ENCODE measurements at regions not wholly inside any gene's neighbourhood (a gene's known extent, or its start where the extent isn't known, plus 50 kb on each side); places are given as distances from the start of the nearest gene placed in this dataset.

- Histone ChIP-seq H3K9me3 (ENCODE audit: control insufficient read depth, insufficient read depth, low read depth, low read length) (no peaks in the 10 kb centered on the region), H3K4me3 (replicated peaks in 1 of 4; ENCODE audit: control extremely low read depth in 1 of 4, insufficient read depth in 1 of 4, low read depth in 3 of 4, low read length in 4 of 4) (no peak overlapping the region), H3K4me1 (ENCODE audit: control insufficient read depth, extremely low read depth, insufficient read depth, low read length) (peaks cover 2% of the 10 kb centered on the region), H3K27ac (ENCODE audit: insufficient read depth, low read length) (no peak overlapping the region), H3K27me3 (ENCODE audit: control insufficient read depth, insufficient read depth, low read length) (no peaks in the 10 kb centered on the region), H3K4me2 (ENCODE audit: extremely low read depth, insufficient read depth, low read length) (no peak overlapping the region), H4K20me1 (ENCODE audit: control insufficient read depth, extremely low read depth, insufficient read depth, low read length) (no peaks in the 10 kb centered on the region), H3K79me2 (ENCODE audit: control insufficient read depth, insufficient read depth, low read length) (no peaks in the 10 kb centered on the region), H2AFZ (ENCODE audit: low read length) (no peak overlapping the region), H3K36me3 (ENCODE audit: control insufficient read depth, insufficient read depth, low read length) (no peaks in the 10 kb centered on the region), H3K9ac (ENCODE audit: insufficient read depth, low read length) (no peak overlapping the region)
- DNase-seq (ENCODE audit: low read depth in 2 of 2), result peak in 1 of 2 donors; percentile 42
- TF ChIP-seq CTCF (conservative IDR thresholded peaks at IDR 0.05 in 1 of 2, IDR thresholded peaks at IDR 0.05 in 1 of 2; ENCODE audit: low read depth in 1 of 2, low read length in 2 of 2) (no peak), EZH2 (IDR thresholded peaks at IDR 0.05; ENCODE audit: low read length, missing control alignments) (no peak)
Observed at GRCh38 chr5:87156631-87157030, 111.1 kb upstream of the RASA1 start.

GRCh38 chr5:87164409-87164808 lies 103.3 kb upstream of the RASA1 start:
- Histone ChIP-seq H3K4me3 (replicated peaks in 1 of 4; ENCODE audit: control extremely low read depth in 1 of 4, insufficient read depth in 1 of 4, low read depth in 3 of 4, low read length in 4 of 4) (no peak overlapping the region), H3K79me2 (ENCODE audit: control insufficient read depth, insufficient read depth, low read length) (no peaks in the 10 kb centered on the region), H3K36me3 (ENCODE audit: control insufficient read depth, insufficient read depth, low read length) (no peaks in the 10 kb centered on the region), H2AFZ (ENCODE audit: low read length) (peak overlapping the region; percentile 11), H3K27me3 (ENCODE audit: control insufficient read depth, insufficient read depth, low read length) (no peaks in the 10 kb centered on the region), H3K4me2 (ENCODE audit: extremely low read depth, insufficient read depth, low read length) (no peak overlapping the region), H4K20me1 (ENCODE audit: control insufficient read depth, extremely low read depth, insufficient read depth, low read length) (no peaks in the 10 kb centered on the region), H3K9me3 (ENCODE audit: control insufficient read depth, insufficient read depth, low read depth, low read length) (no peaks in the 10 kb centered on the region), H3K9ac (ENCODE audit: insufficient read depth, low read length) (no peak overlapping the region), H3K4me1 (ENCODE audit: control insufficient read depth, extremely low read depth, insufficient read depth, low read length) (no peaks in the 10 kb centered on the region), H3K27ac (ENCODE audit: insufficient read depth, low read length) (no peak overlapping the region)
- TF ChIP-seq CTCF (conservative IDR thresholded peaks at IDR 0.05 in 1 of 2, IDR thresholded peaks at IDR 0.05 in 1 of 2; ENCODE audit: low read depth in 1 of 2, low read length in 2 of 2) (no peak), EZH2 (IDR thresholded peaks at IDR 0.05; ENCODE audit: low read length, missing control alignments) (no peak)
- peak in 1 of 2 donors; percentile 45 for DNase-seq (ENCODE audit: low read depth in 2 of 2)

GRCh38 chr5:87169300-87169991 lies 98.2 kb upstream of the RASA1 start:
- Histone ChIP-seq H3K4me1 (ENCODE audit: control insufficient read depth, extremely low read depth, insufficient read depth, low read length) (no peaks in the 10 kb centered on the region), H3K4me3 (replicated peaks in 1 of 4; ENCODE audit: control extremely low read depth in 1 of 4, insufficient read depth in 1 of 4, low read depth in 3 of 4, low read length in 4 of 4) (no peak overlapping the region), H3K27me3 (ENCODE audit: control insufficient read depth, insufficient read depth, low read length) (no peaks in the 10 kb centered on the region), H3K27ac (ENCODE audit: insufficient read depth, low read length) (no peak overlapping the region), H3K9me3 (ENCODE audit: control insufficient read depth, insufficient read depth, low read depth, low read length) (no peaks in the 10 kb centered on the region), H2AFZ (ENCODE audit: low read length) (no peak overlapping the region), H3K9ac (ENCODE audit: insufficient read depth, low read length) (no peak overlapping the region), H3K79me2 (ENCODE audit: control insufficient read depth, insufficient read depth, low read length) (no peaks in the 10 kb centered on the region), H4K20me1 (ENCODE audit: control insufficient read depth, extremely low read depth, insufficient read depth, low read length) (no peaks in the 10 kb centered on the region), H3K4me2 (ENCODE audit: extremely low read depth, insufficient read depth, low read length) (no peak overlapping the region), H3K36me3 (ENCODE audit: control insufficient read depth, insufficient read depth, low read length) (no peaks in the 10 kb centered on the region)
- TF ChIP-seq CTCF (conservative IDR thresholded peaks at IDR 0.05 in 1 of 2, IDR thresholded peaks at IDR 0.05 in 1 of 2; ENCODE audit: low read depth in 1 of 2, low read length in 2 of 2) (no peak), EZH2 (IDR thresholded peaks at IDR 0.05; ENCODE audit: low read length, missing control alignments) (no peak)
- peak in 1 of 2 donors; percentile 59 for DNase-seq (ENCODE audit: low read depth in 2 of 2)
